Upper lobe of left lung (tissue), 6 donors: ENCODE measurements at regions not wholly inside any gene's neighbourhood (a gene's known extent, or its start where the extent isn't known, plus 50 kb on each side); places are given as distances from the start of the nearest gene placed in this dataset.
A peak's percentile ranks its signal among the peaks of the same experiment; 100 is the strongest.
"Not testable (repeated sequence)": the region's sequence is repeated elsewhere in the genome, so short reads cannot be mapped to it uniquely, and the experiment has no call there.

ENCODE experiments used
- ATAC-seq, 2 donors: fragments of 200-7000 bp; cut with Tn5 transposase; one replicate each; pipeline ENCODE4 v1.9.1; 2022; ENCODE audit warnings: mild to moderate bottlenecking in 2 of 2, moderate library complexity in 2 of 2; ENCODE audit not compliant: low FRiP score in 2 of 2
- DNase-seq, 2 donors: peaks; one replicate each; pipeline ENCODE4 v3.0.0-alpha.2; 2019 to 2020
- H3K27ac ChIP-seq, 4 donors: fragments of 200-600 bp; sonication (generic); one replicate each; pipeline ENCODE4 v1.5.1; 2016 to 2019
- H3K27me3 ChIP-seq, 4 donors: fragments of 200-600 bp; sonication (generic); one replicate each; pipeline ENCODE4 v1.5.1; 2017 to 2019
- H3K36me3 ChIP-seq, 4 donors: fragments of 200-600 bp; sonication (generic); one replicate each; pipeline ENCODE4 v1.5.1; 2016 to 2019
- H3K4me1 ChIP-seq, 4 donors: fragments of 200-600 bp; sonication (generic); one replicate each; pipeline ENCODE4 v1.5.1; 2018 to 2019
- H3K4me3 ChIP-seq, 4 donors: fragments of 200-600 bp; sonication (generic); one replicate each; pipeline ENCODE4 v1.5.1; 2017 to 2019; ENCODE audit warnings: mild to moderate bottlenecking in 2 of 4, moderate library complexity in 1 of 4
- H3K9me3 ChIP-seq, 4 donors: fragments of 200-600 bp; sonication (generic); one replicate each; pipeline ENCODE4 v1.5.1; 2018 to 2019
- CTCF ChIP-seq, 6 experiments: fragments of 450-650 bp in 4 of 6; fragments of 200-600 bp in 2 of 6; sonication (generic) in 2 of 6; IDR thresholded peaks; one replicate each; pipeline ENCODE4 v1.5.1; 2016 to 2019; ENCODE audit warnings: antibody characterized with exemption in 6 of 6
- EP300 ChIP-seq, 4 donors: sonication (generic); formaldehyde crosslinking; IDR thresholded peaks; one replicate each; pipeline ENCODE4 v1.5.1; 2017; ENCODE audit warnings: antibody characterized with exemption in 4 of 4, control low read depth in 2 of 4
- POLR2A ChIP-seq, 4 donors: fragments of 450-650 bp; IDR thresholded peaks; one replicate each; pipeline ENCODE4 v1.5.1; 2016 to 2017; ENCODE audit warnings: antibody characterized with exemption in 4 of 4, mild to moderate bottlenecking in 2 of 4
- POLR2AphosphoS5 ChIP-seq, 2 donors: sonication (generic); formaldehyde crosslinking; IDR thresholded peaks; one replicate each; pipeline ENCODE4 v1.5.1; 2017; ENCODE audit warnings: antibody characterized with exemption in 2 of 2
- WGBS, 2 donors: methylation state at CpG; one replicate each; pipeline ENCODE4 v1.1.5; 2017 to 2018; 5-methylcytosine and 5-hydroxymethylcytosine counted together
- donor health status: DM: no; HTN: no; CAD: no; lungs with moderate emphysema.
- donor health status: DM: no; HTN: yes; CAD: no; lungs with severe emphysema.

GRCh38 chr20:48374991-48375595 lies 452.7 kb downstream of the PREX1 start:
- no peaks in the 10 kb centered on the region for H3K27me3 ChIP-seq
- TF ChIP-seq EP300 (IDR thresholded peaks at IDR 0.05) (no peak), POLR2A (IDR thresholded peaks at IDR 0.05) (no peak), CTCF (IDR thresholded peaks at IDR 0.05) (no peak), POLR2AphosphoS5 (IDR thresholded peaks at IDR 0.05) (no peak)
- H3K4me1 ChIP-seq: peaks cover 3 to 13% (median 7%) of the 10 kb centered on the region in 4 donors
- ATAC-seq (no peak), DNase-seq (no peak)
- no peak overlapping the region for H3K27ac ChIP-seq
- no peaks in the 10 kb centered on the region for H3K9me3 ChIP-seq
- WGBS, 2 donors: 57 to 75% methylated on average over 9 to 16 of the region's 16 CpGs
- no peaks in the 10 kb centered on the region for H3K36me3 ChIP-seq
- no peak overlapping the region for H3K4me3 ChIP-seq

GRCh38 chr20:48374031-48374907 lies 453.5 kb downstream of the PREX1 start:
- not testable (repeated sequence) for H3K27me3 ChIP-seq, DNase-seq, H3K4me3 ChIP-seq, H3K36me3 ChIP-seq, H3K9me3 ChIP-seq
- peak; percentile 34 to 39 for ATAC-seq
- Histone ChIP-seq H3K27ac (peak overlapping the region in 2 of 4 donors; percentile 43 to 48), H3K4me1 (peaks cover 3 to 13% (median 7%) of the 10 kb centered on the region in 4 donors)
- WGBS, 2 donors: 32 to 34% methylated on average over 24 to 26 of the region's 26 CpGs
- peak in 3 of 6 experiments; percentile 8 to 32 (median 12) for TF ChIP-seq CTCF (IDR thresholded peaks at IDR 0.05)
- TF ChIP-seq POLR2AphosphoS5 (IDR thresholded peaks at IDR 0.05): peak in 1 of 2 donors; percentile 16

- Histone ChIP-seq H3K4me3 (no peak overlapping the region), H3K4me1 (peaks cover 3 to 13% (median 7%) of the 10 kb centered on the region in 4 donors), H3K27me3 (no peaks in the 10 kb centered on the region), H3K27ac (no peak overlapping the region), H3K9me3 (no peaks in the 10 kb centered on the region), H3K36me3 (no peaks in the 10 kb centered on the region)
- WGBS, 2 donors: 90 to 93% methylated on average over 19 of the region's 19 CpGs
- TF ChIP-seq EP300 (IDR thresholded peaks at IDR 0.05) (no peak), POLR2AphosphoS5 (IDR thresholded peaks at IDR 0.05) (no peak), POLR2A (IDR thresholded peaks at IDR 0.05) (no peak), CTCF (IDR thresholded peaks at IDR 0.05) (no peak)
- DNase-seq (no peak), ATAC-seq (no peak)
These were observed 454.3 kb downstream of the PREX1 start for GRCh38 chr20:48373555-48373934.

GRCh38 chr20:48372851-48373554 lies 454.8 kb downstream of the PREX1 start:
- not testable (repeated sequence) for ATAC-seq, H3K27ac ChIP-seq, H3K9me3 ChIP-seq, H3K4me3 ChIP-seq, H3K36me3 ChIP-seq, H3K27me3 ChIP-seq
- peaks cover 3 to 13% (median 7%) of the 10 kb centered on the region in 4 donors for H3K4me1 ChIP-seq
- 79 to 83% methylated on average over 24 to 35 of the region's 35 CpGs for WGBS, 2 donors
- peak in 1 of 2 donors; percentile 82 for DNase-seq

GRCh38 chr20:48371211-48371610 lies 456.6 kb downstream of the PREX1 start:
- no peak overlapping the region for H3K4me3 ChIP-seq
- ATAC-seq: no peak
- H3K27me3 ChIP-seq: no peaks in the 10 kb centered on the region
- no peak overlapping the region for H3K27ac ChIP-seq
- peaks cover 3 to 13% (median 7%) of the 10 kb centered on the region in 4 donors for H3K4me1 ChIP-seq
- H3K9me3 ChIP-seq: peaks cover 0 to 2% (median 0%) of the 10 kb centered on the region in 4 donors
- 84 to 96% methylated on average over 4 of the region's 4 CpGs for WGBS, 2 donors
- no peak for DNase-seq
- H3K36me3 ChIP-seq: no peaks in the 10 kb centered on the region
- TF ChIP-seq EP300 (IDR thresholded peaks at IDR 0.05) (no peak), CTCF (IDR thresholded peaks at IDR 0.05) (no peak), POLR2A (IDR thresholded peaks at IDR 0.05) (no peak), POLR2AphosphoS5 (IDR thresholded peaks at IDR 0.05) (no peak)

GRCh38 chr20:48368580-48369021 lies 459.2 kb downstream of the PREX1 start:
- ATAC-seq, H3K27me3 ChIP-seq, DNase-seq, H3K9me3 ChIP-seq, H3K36me3 ChIP-seq, H3K4me1 ChIP-seq, H3K4me3 ChIP-seq: not testable (repeated sequence)
- 64 to 76% methylated on average over 5 to 10 of the region's 10 CpGs for WGBS, 2 donors
- peak overlapping the region in 2 of 4 donors; percentile 11 to 18 for H3K27ac ChIP-seq

GRCh38 chr20:48367541-48368358 lies 460.0 kb downstream of the PREX1 start:
- H3K27me3 ChIP-seq, H3K27ac ChIP-seq, H3K4me1 ChIP-seq, H3K4me3 ChIP-seq, H3K36me3 ChIP-seq, DNase-seq, H3K9me3 ChIP-seq: not testable (repeated sequence)
- peak in 1 of 2 donors; percentile 36 for ATAC-seq
- WGBS, 2 donors: 13 to 24% methylated on average over 3 to 17 of the region's 28 CpGs
